Erythroblast (primary cell): ENCODE measurements at regions not wholly inside any gene's neighbourhood (a gene's known extent, or its start where the extent isn't known, plus 50 kb on each side); places are given as distances from the start of the nearest gene placed in this dataset.

Source experiments
- GATA1 ChIP-seq: IDR thresholded peaks from 2 replicates; pipeline ENCODE4 v1.6.1; 2011; ENCODE audit warnings: low read depth, mild to moderate bottlenecking, control low read depth, low read length, moderate library complexity
- POLR2A ChIP-seq: IDR thresholded peaks from 2 replicates; pipeline ENCODE4 v1.6.1; 2011; ENCODE audit warnings: mild to moderate bottlenecking, low read length

DNA sequence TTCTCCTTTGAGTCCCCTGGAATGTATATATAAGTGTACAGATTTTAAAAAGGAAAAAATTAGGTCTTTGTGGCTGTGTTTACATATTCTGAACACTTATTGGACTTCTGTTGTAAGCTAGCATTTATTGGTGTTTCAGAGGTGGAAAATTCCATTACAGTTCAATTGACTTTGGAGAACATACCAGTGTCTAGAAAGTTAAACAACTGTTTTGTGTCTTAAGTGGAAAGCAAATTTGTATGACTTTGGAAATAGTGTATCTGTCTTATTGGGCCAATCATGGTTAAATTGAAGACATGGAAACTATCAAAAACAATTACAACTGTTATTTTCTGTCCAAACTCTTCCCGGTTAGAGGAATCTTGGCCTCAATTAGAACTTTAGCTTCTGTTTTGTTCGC, 265.0 kb upstream of the C2CD4B start:
- TF ChIP-seq GATA1 (no peak), POLR2A (no peak)
